ENCODE measurements at regions not wholly inside any gene's neighbourhood (a gene's known extent, or its start where the extent isn't known, plus 50 kb on each side); places are given as distances from the start of the nearest gene placed in this dataset.

DNA sequence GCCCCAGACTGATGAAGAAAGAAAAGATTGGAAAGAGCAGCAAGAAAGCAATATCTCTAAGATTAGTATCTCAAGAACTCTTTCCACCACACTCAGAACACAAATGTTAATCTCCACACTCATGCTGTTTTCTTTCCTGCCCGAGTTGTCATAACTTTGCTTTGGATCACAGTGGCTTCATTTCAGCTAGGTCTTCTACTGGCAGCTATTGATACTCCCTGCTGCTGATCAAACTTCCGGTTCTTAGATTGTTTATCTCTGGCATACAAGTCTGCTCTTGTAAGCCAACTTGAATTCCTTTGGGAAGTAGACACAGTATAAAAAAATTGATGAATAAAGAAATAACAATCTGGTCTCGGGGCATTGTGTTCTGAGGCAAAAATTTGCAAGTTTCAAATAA lies 77.7 kb upstream of the SPEF2 start:
- TF ChIP-seq, protein P1, sequence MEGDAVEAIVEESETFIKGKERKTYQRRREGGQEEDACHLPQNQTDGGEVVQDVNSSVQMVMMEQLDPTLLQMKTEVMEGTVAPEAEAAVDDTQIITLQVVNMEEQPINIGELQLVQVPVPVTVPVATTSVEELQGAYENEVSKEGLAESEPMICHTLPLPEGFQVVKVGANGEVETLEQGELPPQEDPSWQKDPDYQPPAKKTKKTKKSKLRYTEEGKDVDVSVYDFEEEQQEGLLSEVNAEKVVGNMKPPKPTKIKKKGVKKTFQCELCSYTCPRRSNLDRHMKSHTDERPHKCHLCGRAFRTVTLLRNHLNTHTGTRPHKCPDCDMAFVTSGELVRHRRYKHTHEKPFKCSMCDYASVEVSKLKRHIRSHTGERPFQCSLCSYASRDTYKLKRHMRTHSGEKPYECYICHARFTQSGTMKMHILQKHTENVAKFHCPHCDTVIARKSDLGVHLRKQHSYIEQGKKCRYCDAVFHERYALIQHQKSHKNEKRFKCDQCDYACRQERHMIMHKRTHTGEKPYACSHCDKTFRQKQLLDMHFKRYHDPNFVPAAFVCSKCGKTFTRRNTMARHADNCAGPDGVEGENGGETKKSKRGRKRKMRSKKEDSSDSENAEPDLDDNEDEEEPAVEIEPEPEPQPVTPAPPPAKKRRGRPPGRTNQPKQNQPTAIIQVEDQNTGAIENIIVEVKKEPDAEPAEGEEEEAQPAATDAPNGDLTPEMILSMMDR (IDR thresholded peaks at IDR 0.05), result no peak
- no peak for TF ChIP-seq POLR2A (IDR thresholded peaks at IDR 0.05)
